Heart left ventricle (tissue), 16 donors: ENCODE measurements at regions not wholly inside any gene's neighbourhood (a gene's known extent, or its start where the extent isn't known, plus 50 kb on each side); places are given as distances from the start of the nearest gene placed in this dataset.

ENCODE experiments used
- ATAC-seq, 4 donors: fragments of 200-7000 bp; cut with Tn5 transposase; one replicate each; pipeline ENCODE4 v1.9.1; 2020 to 2022; ENCODE audit warnings: moderate library complexity in 4 of 4, mild to moderate bottlenecking in 3 of 4, moderate number of reproducible peaks in 1 of 4
- DNase-seq, 5 donors: peaks; one replicate each; pipeline ENCODE4 v3.0.0-alpha.2; 2020
- H3K27ac ChIP-seq, 12 donors: fragments of 200-600 bp; sonication (generic) in 4 of 12; one replicate each; pipeline versions ENCODE4 v1.5.0 to v1.8.0; 2016 to 2022; ENCODE audit warnings: mild to moderate bottlenecking in 2 of 12
- H3K27me3 ChIP-seq, 9 donors: fragments of 200-600 bp; sonication (generic) in 2 of 9; one replicate each; pipeline versions ENCODE4 v1.5.1 to v1.8.0; 2016 to 2022; ENCODE audit warnings: mild to moderate bottlenecking in 3 of 9
- H3K36me3 ChIP-seq, 9 donors: fragments of 200-600 bp; sonication (generic) in 2 of 9; one replicate each; pipeline versions ENCODE4 v1.5.0 to v1.8.0; 2018 to 2022; ENCODE audit warnings: mild to moderate bottlenecking in 2 of 9
- H3K4me1 ChIP-seq, 12 donors: fragments of 200-600 bp; sonication (generic) in 4 of 12; one replicate each; pipeline versions ENCODE4 v1.5.0 to v1.8.0; 2016 to 2022; ENCODE audit warnings: mild to moderate bottlenecking in 3 of 12
- H3K4me3 ChIP-seq, 12 donors: fragments of 200-600 bp; sonication (generic) in 4 of 12; one replicate each; pipeline versions ENCODE4 v1.5.0 to v1.8.0; 2017 to 2022; ENCODE audit warnings: mild to moderate bottlenecking in 9 of 12, moderate library complexity in 4 of 12
- H3K9me3 ChIP-seq, 12 donors: fragments of 200-600 bp; sonication (generic) in 4 of 12; one replicate each; pipeline versions ENCODE4 v1.5.0 to v1.8.0; 2016 to 2022; ENCODE audit warnings: mild to moderate bottlenecking in 1 of 12
- CTCF ChIP-seq, 12 donors: fragments of 200-600 bp; sonication (generic) in 4 of 12; IDR thresholded peaks; one replicate each; pipeline versions ENCODE4 v1.5.0 to v1.8.0; 2018 to 2022; ENCODE audit warnings: antibody characterized with exemption in 12 of 12, mild to moderate bottlenecking in 5 of 12
- POLR2A ChIP-seq, 2 donors: fragments of 450-650 bp; IDR thresholded peaks; one replicate each; pipeline ENCODE4 v1.6.1; 2017; ENCODE audit warnings: antibody characterized with exemption in 2 of 2, mild to moderate bottlenecking in 2 of 2, moderate library complexity in 2 of 2
- WGBS, 4 donors: extraction: QIAGEN DNeasy Blood & Tissue Kit in 2 of 4; methylation state at CpG; one replicate each; pipeline versions ENCODE4 v1.1.5 to v1.1.7; 2013 to 2018; 5-methylcytosine and 5-hydroxymethylcytosine counted together
- intact Hi-C, 10 donors: fragments of 100-400 bp; cut with DNase I; formaldehyde crosslinking; loops; one replicate each; pipeline versions ENCODE4 v1.11.1 to v1.14.2; 2022
- donor health status: ischemic (EF 13 %, LVEDD 7.1; RV severe dilation, severe dysfunction).
- donor health status: healthy with polysubstance abuse.
- donor health status: DM: no; HTN: yes; CAD: no.
- donor health status: DM: no; HTN: no; CAD: no.
- donor health status: ischemic (EF 25% LVEDD 6.9; RV normal size, moderate dysfunction).
- donor health status: ischemic (EF 25% LVEDD 5.7; RV mildly dilated, moderate dysfunction).
- donor health status: healthy.
- donor health status: DM: yes; HTN: yes; CAD: no.
- donor health status: ischemic (EF 35%, LVEDD 5.7; RV mildly dilated, moderate dysfunction).
- donor health status: nonischemic (EF 11% LVEDD 7.7; RV severe dilation, severe dysfunction).
- donor health status: DM: yes; HTN: yes; CAD: no.
- donor health status: PGD.
- donor health status: ischemic (EF 29% LVEDD 5.4; RV normal size, mild dysfunction).
- donor health status: nonischemic (EF 23%, LVEDD 6.1; RV moderate dilation, normal function).

DNA sequence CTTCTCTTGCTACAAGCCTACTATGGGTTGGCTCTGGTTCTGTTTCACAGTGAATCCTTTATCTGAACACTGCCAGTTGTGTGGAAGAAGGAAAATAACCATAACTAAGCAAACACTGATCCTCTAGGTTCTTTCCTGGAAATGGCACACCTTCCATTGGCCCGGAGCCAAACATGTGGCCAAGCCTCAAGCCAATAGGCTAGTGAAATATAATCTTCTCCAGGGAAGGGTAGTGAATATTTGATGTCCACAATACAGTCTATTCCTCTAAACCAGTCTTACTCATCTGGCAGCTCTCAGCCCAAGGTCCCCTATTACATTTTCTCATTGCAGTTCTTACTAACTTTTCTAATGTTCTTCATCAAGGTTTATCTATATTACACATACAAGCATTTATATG lies 921.3 kb downstream of the TUSC7 start:
- no peak for DNase-seq
- H3K9me3 ChIP-seq = no peaks in the 10 kb centered on the region
- peaks cover 0 to 10% (median 0%) of the 10 kb centered on the region in 12 donors for H3K4me1 ChIP-seq
- TF ChIP-seq CTCF (IDR thresholded peaks at IDR 0.05) = no peak
- no peak for TF ChIP-seq POLR2A (IDR thresholded peaks at IDR 0.05)
- no peak overlapping the region for H3K4me3 ChIP-seq
- WGBS, 4 donors = 58 to 89% (median 86%) methylated on average over 1 of the region's 1 CpG
- no peak for ATAC-seq
- intact Hi-C loops = no loop called here
- no peaks in the 10 kb centered on the region for H3K36me3 ChIP-seq
- no peaks in the 10 kb centered on the region for H3K27me3 ChIP-seq
- no peak overlapping the region for H3K27ac ChIP-seq

DNA sequence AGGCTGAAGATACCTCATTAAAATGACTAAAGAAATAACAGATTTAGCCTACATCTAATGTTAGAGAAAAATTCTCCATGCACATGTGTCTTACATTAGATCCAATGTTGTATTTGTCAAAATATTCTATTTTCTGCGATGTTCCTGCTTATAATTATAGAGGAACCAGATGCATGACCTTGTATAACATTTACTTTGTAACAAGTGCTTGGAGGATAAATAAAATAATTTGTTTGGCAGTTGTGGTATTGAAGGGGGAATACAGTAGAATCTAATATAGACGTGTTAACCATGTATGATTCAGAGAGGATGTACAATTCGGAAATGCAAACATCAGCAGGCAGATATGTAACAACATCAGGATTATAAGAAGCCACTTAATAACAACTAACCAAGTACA lies 922.2 kb downstream of the TUSC7 start:
- WGBS, 4 donors = 80 to 89% (median 86%) methylated on average over 3 of the region's 3 CpGs
- H3K27ac ChIP-seq = no peak overlapping the region
- ATAC-seq (no peak), DNase-seq (no peak)
- H3K27me3 ChIP-seq = no peaks in the 10 kb centered on the region
- TF ChIP-seq POLR2A (IDR thresholded peaks at IDR 0.05) = no peak
- TF ChIP-seq CTCF (IDR thresholded peaks at IDR 0.05) = no peak
- intact Hi-C loops = no loop called here
- H3K9me3 ChIP-seq = no peaks in the 10 kb centered on the region
- peaks cover 0 to 10% (median 0%) of the 10 kb centered on the region in 12 donors for H3K4me1 ChIP-seq
- no peak overlapping the region for H3K4me3 ChIP-seq
- H3K36me3 ChIP-seq = no peaks in the 10 kb centered on the region

GRCh38 chr3:117632191-117632590 lies 922.6 kb downstream of the TUSC7 start:
- no peak overlapping the region for H3K27ac ChIP-seq
- H3K4me1 ChIP-seq = peaks cover 0 to 10% (median 0%) of the 10 kb centered on the region in 12 donors
- DNase-seq (no peak), ATAC-seq (no peak)
- H3K27me3 ChIP-seq = no peaks in the 10 kb centered on the region
- no peaks in the 10 kb centered on the region for H3K36me3 ChIP-seq
- no peak overlapping the region for H3K4me3 ChIP-seq
- WGBS, 4 donors = 43 to 62% (median 60%) methylated on average over 2 of the region's 2 CpGs
- no peak for TF ChIP-seq CTCF (IDR thresholded peaks at IDR 0.05)
- TF ChIP-seq POLR2A (IDR thresholded peaks at IDR 0.05) = no peak
- H3K9me3 ChIP-seq = no peaks in the 10 kb centered on the region
- intact Hi-C loops = no loop called here

GRCh38 chr3:117633207-117633606 lies 923.6 kb downstream of the TUSC7 start:
- intact Hi-C loops = no loop called here
- ATAC-seq = no peak
- no peak for TF ChIP-seq POLR2A (IDR thresholded peaks at IDR 0.05)
- no peak for TF ChIP-seq CTCF (IDR thresholded peaks at IDR 0.05)
- WGBS, 4 donors = 75 to 80% (median 77%) methylated on average over 4 of the region's 4 CpGs
- Histone ChIP-seq H3K4me3 (no peak overlapping the region), H3K9me3 (no peaks in the 10 kb centered on the region), H3K4me1 (peaks cover 0 to 10% (median 0%) of the 10 kb centered on the region in 12 donors), H3K27ac (no peak overlapping the region), H3K36me3 (no peaks in the 10 kb centered on the region), H3K27me3 (no peaks in the 10 kb centered on the region)
- DNase-seq = no peak
